ENCODE measurements at regions not wholly inside any gene's neighbourhood (a gene's known extent, or its start where the extent isn't known, plus 50 kb on each side); places are given as distances from the start of the nearest gene placed in this dataset.

DNA sequence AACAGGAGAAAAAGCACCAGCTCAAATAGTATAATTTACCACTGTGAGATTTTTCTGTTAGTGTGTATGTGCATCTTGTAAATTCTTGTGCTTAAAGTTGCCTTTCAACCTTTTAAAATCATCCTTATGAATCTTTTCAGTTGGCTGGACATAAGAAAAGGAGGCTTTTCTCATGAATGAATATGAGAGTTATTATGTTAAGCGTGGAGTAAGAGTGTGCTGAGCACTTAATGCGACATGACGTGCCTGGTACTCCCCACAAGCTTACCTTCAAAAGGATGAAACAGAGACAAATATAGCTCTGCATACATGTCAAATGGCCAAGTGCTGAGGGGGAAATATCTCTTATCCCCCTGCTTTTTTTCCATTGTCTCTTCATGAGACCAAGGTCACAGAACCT is 85.3 kb upstream of the ADGRL2 start:
- TF ChIP-seq CTCF (IDR thresholded peaks at IDR 0.05): no peak
- no peak for TF ChIP-seq POLR2A (IDR thresholded peaks at IDR 0.05)

All from right lobe of liver (tissue), 4 donors.